K562 (cell line): ENCODE measurements at regions not wholly inside any gene's neighbourhood (a gene's known extent, or its start where the extent isn't known, plus 50 kb on each side); places are given as distances from the start of the nearest gene placed in this dataset.

Experiments used
- ATAC-seq: fragments of 200-7000 bp; cut with Tn5 transposase; 3 replicates; pipeline ENCODE4 v1.9.1; 2020; ENCODE audit warnings: moderate library complexity
- BruUV-seq: library from RNA; stranded (reverse); fragments of 400-500 nt; replicated peaks from 2 replicates; lab custom pipeline; 2021; lab: Mats Ljungman, UMichigan
- CTCF ChIA-PET: fragments of 300-600 bp; formaldehyde crosslinking; extraction: SDS; loops from one replicate; lab custom pipeline; 2021; ENCODE audit warnings: low intra/inter-chr PET ratio; lab: Yijun Ruan, JAX
- POLR2A ChIA-PET: fragments of 300-600, 350-650 bp; sonication (Branson Sonifier 250); formaldehyde crosslinking; extraction: SDS; loops from one replicate; lab custom pipeline; 2021; ENCODE audit warnings: antibody characterized with exemption, inconsistent platforms; lab: Yijun Ruan, JAX
- DNase-seq, 4 experiments: peaks; one replicate each; pipeline versions ENCODE4 v3.0.0 to v3.0.0-alpha.2; 2011 to 2018; ENCODE audit warnings: low spot score in 3 of 4, mixed read lengths in 3 of 4; ENCODE audit errors: extremely low read depth in 1 of 4
- FAIRE-seq: peaks from 2 replicates; lab custom pipeline; 2011; peaks lifted over from hg19 to GRCh38; lab: Jason Lieb, UNC
- H2AFZ ChIP-seq: 2 replicates; pipeline ENCODE4 v1.6.0; 2011; ENCODE audit warnings: low read depth, low read length, control low read depth, inconsistent platforms
- H3K27ac ChIP-seq: fragments of 200-600 bp; 3 replicates; pipeline ENCODE4 v1.8.0; 2011; ENCODE audit warnings: low read depth, mild to moderate bottlenecking, control low read depth, inconsistent platforms, low read length, moderate library complexity, mixed read lengths; ENCODE audit errors: extremely low read depth
- H3K27me3 ChIP-seq, 2 experiments: fragments of 300-600 bp in 1 of 2; 2 replicates in 1 of 2; 3 replicates in 1 of 2; pipeline versions ENCODE4 v1.6.0 to v1.8.0; 2011; ENCODE audit warnings: inconsistent platforms in 2 of 2, low read length in 2 of 2, mild to moderate bottlenecking in 1 of 2, mixed read lengths in 1 of 2, moderate library complexity in 1 of 2; ENCODE audit not compliant: control insufficient read depth in 2 of 2, insufficient read depth in 2 of 2
- H3K36me3 ChIP-seq: fragments of 300-600 bp; 3 replicates; pipeline ENCODE4 v1.8.0; 2011; ENCODE audit warnings: mild to moderate bottlenecking, low read length, inconsistent platforms; ENCODE audit not compliant: control insufficient read depth, insufficient read depth
- H3K4me1 ChIP-seq, 2 experiments: fragments of 200-600 bp in 1 of 2; replicated peaks in 1 of 2; 2 replicates in 1 of 2; 3 replicates in 1 of 2; pipeline versions ENCODE4 v1.5.1 to v1.8.0; 2011; ENCODE audit warnings: inconsistent platforms in 2 of 2, low read length in 2 of 2, mild to moderate bottlenecking in 1 of 2, mixed read lengths in 1 of 2, moderate library complexity in 1 of 2; ENCODE audit not compliant: control insufficient read depth in 2 of 2, insufficient read depth in 2 of 2
- H3K4me2 ChIP-seq: 2 replicates; pipeline ENCODE4 v1.6.1; 2011; ENCODE audit warnings: low read length, control low read depth, inconsistent platforms, mixed read lengths; ENCODE audit not compliant: insufficient read depth
- H3K4me3 ChIP-seq: fragments of 200-600 bp; sonication (generic), shearing (Covaris generic); 2 replicates; pipeline ENCODE4 v1.5.1; 2016; ENCODE audit warnings: control low read depth, inconsistent platforms
- H3K79me2 ChIP-seq: fragments of 200-600 bp; 3 replicates; pipeline ENCODE4 v1.8.0; 2011; ENCODE audit warnings: low read length, inconsistent platforms; ENCODE audit not compliant: control insufficient read depth, insufficient read depth
- H3K9ac ChIP-seq, 2 experiments: 2 replicates each; pipeline versions ENCODE4 v1.6.0 to v1.6.1; 2011; ENCODE audit warnings: low read depth in 2 of 2, low read length in 2 of 2, control low read depth in 1 of 2, inconsistent platforms in 1 of 2, mild to moderate bottlenecking in 1 of 2, mixed read lengths in 1 of 2; ENCODE audit not compliant: insufficient read depth in 1 of 2
- H3K9me1 ChIP-seq: one replicate; pipeline ENCODE4 v1.6.0; 2011; ENCODE audit warnings: inconsistent platforms, mild to moderate bottlenecking, low read length, moderate library complexity; ENCODE audit not compliant: control insufficient read depth, insufficient read depth
- H3K9me3 ChIP-seq: replicated peaks from 2 replicates; pipeline ENCODE4 v1.5.1; 2011; ENCODE audit warnings: low read depth, low read length, inconsistent platforms; ENCODE audit not compliant: control insufficient read depth, insufficient read depth
- H4K20me1 ChIP-seq: replicated peaks from 2 replicates; pipeline ENCODE4 v1.6.1; 2011; ENCODE audit warnings: low read length, inconsistent platforms, mixed read lengths; ENCODE audit not compliant: control insufficient read depth, insufficient read depth
- CBX1 ChIP-seq: sonication (generic); IDR thresholded peaks from 2 replicates; pipeline ENCODE4 v1.6.1; 2016; ENCODE audit warnings: antibody characterized with exemption, low read depth, mild to moderate bottlenecking
- GATAD2B ChIP-seq: fragments of 450-650 bp; IDR thresholded peaks from 2 replicates; pipeline ENCODE4 v1.6.1; 2017; ENCODE audit warnings: mild to moderate bottlenecking, borderline replicate concordance
- HDAC2 ChIP-seq: fragments of 450-650 bp; IDR thresholded peaks from 2 replicates; pipeline ENCODE4 v1.6.1; 2016; ENCODE audit warnings: mild to moderate bottlenecking
- NRF1 ChIP-seq, 2 experiments: fragments of 450-650 bp; IDR thresholded peaks in 1 of 2; conservative IDR thresholded peaks in 1 of 2; 2 replicates each; pipeline ENCODE4 v1.6.1; 2014; ENCODE audit warnings: mild to moderate bottlenecking in 2 of 2
- RBM15 ChIP-seq: fragments of 200-400 bp; formaldehyde crosslinking; IDR thresholded peaks from 2 replicates; pipeline ENCODE4 v1.6.1; 2018; ENCODE audit warnings: mild to moderate bottlenecking, low read length, moderate library complexity; ENCODE audit not compliant: insufficient read depth
- SMAD4 ChIP-seq: fragments of 250-450 bp; sonication (Bioruptor Pico); conservative IDR thresholded peaks from 2 replicates; pipeline ENCODE4 v1.8.0; 2021; ENCODE audit warnings: inconsistent platforms, mild to moderate bottlenecking, moderate library complexity
- TGIF2 ChIP-seq: sonication (generic); formaldehyde crosslinking; IDR thresholded peaks from 2 replicates; pipeline ENCODE4 v1.8.1; 2022; ENCODE audit warnings: mild to moderate bottlenecking, missing genetic modification reagents, moderate library complexity
- ZFP30 ChIP-seq: fragments of 250-450 bp; sonication (Bioruptor Pico); IDR thresholded peaks from 2 replicates; pipeline ENCODE4 v1.8.0; 2022; ENCODE audit warnings: moderate library complexity, mild to moderate bottlenecking, inconsistent platforms, borderline replicate concordance
- ZKSCAN8 ChIP-seq: fragments of 200-800 bp; sonication (Bioruptor generic); IDR thresholded peaks from 2 replicates; pipeline ENCODE4 v1.6.1; 2016; ENCODE audit warnings: missing genetic modification characterization, missing compliant biosample characterization
- ZNF12 ChIP-seq: sonication (generic); formaldehyde crosslinking; IDR thresholded peaks from 2 replicates; pipeline ENCODE4 v1.4.0; 2020; ENCODE audit warnings: mild to moderate bottlenecking, missing genetic modification reagents
- ZNF212 ChIP-seq: fragments of 450-650 bp; formaldehyde crosslinking; IDR thresholded peaks from 2 replicates; pipeline ENCODE4 v1.4.0; 2020; ENCODE audit warnings: mild to moderate bottlenecking
- ZNF23 ChIP-seq: fragments of 250-450 bp; sonication (Bioruptor Pico); IDR thresholded peaks from 2 replicates; pipeline ENCODE4 v1.4.0; 2020; ENCODE audit warnings: mild to moderate bottlenecking
- ZNF79 ChIP-seq: fragments of 250-450 bp; sonication (Bioruptor Pico); IDR thresholded peaks from 2 replicates; pipeline ENCODE4 v1.4.0; 2020; ENCODE audit warnings: low read depth, mild to moderate bottlenecking, moderate library complexity
- WGBS: fragments of 100-300 bp; shearing (Covaris generic); methylation state at CpG from one replicate; pipeline ENCODE4 v1.1.6; 2016; ENCODE audit warnings: low coverage, mixed read lengths; ENCODE audit not compliant: insufficient coverage; ENCODE audit errors: missing lambda C conversion rate; 5-methylcytosine and 5-hydroxymethylcytosine counted together
- in situ Hi-C: fragments of 300-500 bp; cut with MboI; formaldehyde crosslinking; loops from 4 replicates; pipeline ENCODE4 v1.15.0; 2018; ENCODE audit warnings: inconsistent platforms, mixed read lengths
- intact Hi-C: fragments of 100-400 bp; cut with micrococcal nuclease; formaldehyde crosslinking; loops from 2 replicates; pipeline ENCODE4 v1.14.2; 2022
- TF ChIP-seq, protein P1 (sequence below): fragments of 450-650 bp; IDR thresholded peaks from 2 replicates; pipeline ENCODE4 v1.7.0; 2016; ENCODE audit warnings: borderline replicate concordance
- TF ChIP-seq, protein P2 (sequence below): fragments of 250-450 bp; sonication (Bioruptor Pico); IDR thresholded peaks from 2 replicates; pipeline ENCODE4 v1.8.0; 2022; ENCODE audit warnings: inconsistent platforms, mild to moderate bottlenecking, moderate library complexity, borderline replicate concordance
- TF ChIP-seq, protein P3 (sequence below): fragments of 450-650 bp; conservative IDR thresholded peaks from 2 replicates; pipeline ENCODE4 v1.6.1; 2016; ENCODE audit warnings: missing genetic modification characterization, low read depth, mild to moderate bottlenecking, control low read depth, missing compliant biosample characterization
- TF ChIP-seq, protein P4 (sequence below): fragments of 250-450 bp; sonication (Bioruptor Pico); IDR thresholded peaks from 2 replicates; pipeline ENCODE4 v1.4.0; 2020; ENCODE audit warnings: mild to moderate bottlenecking

DNA sequence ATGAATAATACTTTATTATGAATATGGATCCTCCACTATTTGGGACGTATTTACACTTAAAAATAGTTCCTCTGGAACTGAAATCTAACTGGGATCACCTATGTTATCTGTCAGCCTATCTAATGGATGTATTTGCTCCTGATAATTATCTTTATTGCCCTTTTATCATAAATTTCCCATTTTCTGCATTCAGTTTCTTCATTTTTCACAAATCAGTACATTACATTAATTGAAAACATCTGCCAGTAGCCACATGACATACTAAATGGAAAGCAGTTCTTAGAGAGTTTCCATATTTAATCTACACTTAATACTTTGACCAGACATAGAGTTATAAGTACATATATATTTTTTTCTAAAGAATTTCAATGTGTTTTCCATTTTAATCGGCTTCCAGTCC lies 888.8 kb downstream of the SLITRK6 start (continued):
- TF ChIP-seq, protein P1, sequence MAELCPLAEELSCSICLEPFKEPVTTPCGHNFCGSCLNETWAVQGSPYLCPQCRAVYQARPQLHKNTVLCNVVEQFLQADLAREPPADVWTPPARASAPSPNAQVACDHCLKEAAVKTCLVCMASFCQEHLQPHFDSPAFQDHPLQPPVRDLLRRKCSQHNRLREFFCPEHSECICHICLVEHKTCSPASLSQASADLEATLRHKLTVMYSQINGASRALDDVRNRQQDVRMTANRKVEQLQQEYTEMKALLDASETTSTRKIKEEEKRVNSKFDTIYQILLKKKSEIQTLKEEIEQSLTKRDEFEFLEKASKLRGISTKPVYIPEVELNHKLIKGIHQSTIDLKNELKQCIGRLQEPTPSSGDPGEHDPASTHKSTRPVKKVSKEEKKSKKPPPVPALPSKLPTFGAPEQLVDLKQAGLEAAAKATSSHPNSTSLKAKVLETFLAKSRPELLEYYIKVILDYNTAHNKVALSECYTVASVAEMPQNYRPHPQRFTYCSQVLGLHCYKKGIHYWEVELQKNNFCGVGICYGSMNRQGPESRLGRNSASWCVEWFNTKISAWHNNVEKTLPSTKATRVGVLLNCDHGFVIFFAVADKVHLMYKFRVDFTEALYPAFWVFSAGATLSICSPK, result no peak
- TF ChIP-seq SMAD4 (CRISPR knock-in tag), result no peak
- TF ChIP-seq, all 486 proteins: peak for 0

DNA sequence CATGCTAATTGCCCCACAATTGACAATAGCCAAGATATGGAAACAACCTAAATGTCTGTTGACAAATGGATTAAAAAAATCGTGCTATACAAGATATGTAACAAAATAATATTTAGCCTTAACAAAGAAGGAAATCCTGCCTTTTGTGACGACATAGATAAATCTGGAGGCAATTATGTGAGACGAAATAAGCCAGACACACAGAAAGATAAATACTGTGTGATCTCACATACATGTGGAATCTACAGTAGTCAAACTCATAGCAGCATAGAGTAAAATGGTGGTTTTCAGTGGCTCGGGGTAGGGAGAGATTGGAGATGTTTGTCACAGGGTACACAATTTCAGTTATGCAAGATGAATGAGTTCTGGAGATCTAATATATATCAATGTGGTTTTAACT lies 895.8 kb downstream of the SLITRK6 start:
- no peak overlapping the region for H2AFZ ChIP-seq
- ChIA-PET POLR2A (no interaction called here), CTCF (no interaction called here)
- no peak overlapping the region for H3K4me3 ChIP-seq
- in situ Hi-C loops (loop anchor here (25.0 kb wide), 1 partner anchor 909 kb away; no protein-coding TSS in a partner anchor), intact Hi-C loops (no loop called here)
- no peaks in the 10 kb centered on the region for H3K9me3 ChIP-seq
- no peaks in the 10 kb centered on the region for H3K79me2 ChIP-seq
- no peak for ATAC-seq
- no peaks in the 10 kb centered on the region for H3K36me3 ChIP-seq
- no peaks in the 10 kb centered on the region for H3K4me1 ChIP-seq
- 6% methylated on average over 4 of the region's 4 CpGs for WGBS
- no peak overlapping the region for H3K4me2 ChIP-seq
- H3K9ac ChIP-seq, result no peak overlapping the region
- H4K20me1 ChIP-seq, result no peaks in the 10 kb centered on the region
- no peak for FAIRE-seq
- no peak overlapping the region for H3K27ac ChIP-seq
- no peaks in the 10 kb centered on the region for H3K27me3 ChIP-seq
- no peaks in the 10 kb centered on the region for H3K9me1 ChIP-seq
- no TSS peak for BruUV-seq
- no peak for DNase-seq
- TF ChIP-seq, protein P2, sequence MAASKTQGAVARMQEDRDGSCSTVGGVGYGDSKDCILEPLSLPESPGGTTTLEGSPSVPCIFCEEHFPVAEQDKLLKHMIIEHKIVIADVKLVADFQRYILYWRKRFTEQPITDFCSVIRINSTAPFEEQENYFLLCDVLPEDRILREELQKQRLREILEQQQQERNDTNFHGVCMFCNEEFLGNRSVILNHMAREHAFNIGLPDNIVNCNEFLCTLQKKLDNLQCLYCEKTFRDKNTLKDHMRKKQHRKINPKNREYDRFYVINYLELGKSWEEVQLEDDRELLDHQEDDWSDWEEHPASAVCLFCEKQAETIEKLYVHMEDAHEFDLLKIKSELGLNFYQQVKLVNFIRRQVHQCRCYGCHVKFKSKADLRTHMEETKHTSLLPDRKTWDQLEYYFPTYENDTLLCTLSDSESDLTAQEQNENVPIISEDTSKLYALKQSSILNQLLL, result no peak
- TF ChIP-seq TGIF2 (CRISPR knock-in tag) (no peak), ZFP30 (CRISPR knock-in tag) (no peak), ZNF79 (CRISPR knock-in tag) (no peak), RBM15 (no peak), ZKSCAN8 (CRISPR knock-in tag) (no peak), ZNF23 (CRISPR knock-in tag) (no peak), HDAC2 (no peak), ZNF12 (CRISPR knock-in tag) (no peak), CBX1 (no peak), NRF1 (conservative IDR thresholded peaks at IDR 0.05 in 1 of 2, IDR thresholded peaks at IDR 0.05 in 1 of 2) (no peak), GATAD2B (no peak), ZNF212 (CRISPR knock-in tag) (no peak)
- TF ChIP-seq, protein P3, sequence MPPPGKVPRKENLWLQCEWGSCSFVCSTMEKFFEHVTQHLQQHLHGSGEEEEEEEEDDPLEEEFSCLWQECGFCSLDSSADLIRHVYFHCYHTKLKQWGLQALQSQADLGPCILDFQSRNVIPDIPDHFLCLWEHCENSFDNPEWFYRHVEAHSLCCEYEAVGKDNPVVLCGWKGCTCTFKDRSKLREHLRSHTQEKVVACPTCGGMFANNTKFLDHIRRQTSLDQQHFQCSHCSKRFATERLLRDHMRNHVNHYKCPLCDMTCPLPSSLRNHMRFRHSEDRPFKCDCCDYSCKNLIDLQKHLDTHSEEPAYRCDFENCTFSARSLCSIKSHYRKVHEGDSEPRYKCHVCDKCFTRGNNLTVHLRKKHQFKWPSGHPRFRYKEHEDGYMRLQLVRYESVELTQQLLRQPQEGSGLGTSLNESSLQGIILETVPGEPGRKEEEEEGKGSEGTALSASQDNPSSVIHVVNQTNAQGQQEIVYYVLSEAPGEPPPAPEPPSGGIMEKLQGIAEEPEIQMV, result no peak
- TF ChIP-seq, protein P4, sequence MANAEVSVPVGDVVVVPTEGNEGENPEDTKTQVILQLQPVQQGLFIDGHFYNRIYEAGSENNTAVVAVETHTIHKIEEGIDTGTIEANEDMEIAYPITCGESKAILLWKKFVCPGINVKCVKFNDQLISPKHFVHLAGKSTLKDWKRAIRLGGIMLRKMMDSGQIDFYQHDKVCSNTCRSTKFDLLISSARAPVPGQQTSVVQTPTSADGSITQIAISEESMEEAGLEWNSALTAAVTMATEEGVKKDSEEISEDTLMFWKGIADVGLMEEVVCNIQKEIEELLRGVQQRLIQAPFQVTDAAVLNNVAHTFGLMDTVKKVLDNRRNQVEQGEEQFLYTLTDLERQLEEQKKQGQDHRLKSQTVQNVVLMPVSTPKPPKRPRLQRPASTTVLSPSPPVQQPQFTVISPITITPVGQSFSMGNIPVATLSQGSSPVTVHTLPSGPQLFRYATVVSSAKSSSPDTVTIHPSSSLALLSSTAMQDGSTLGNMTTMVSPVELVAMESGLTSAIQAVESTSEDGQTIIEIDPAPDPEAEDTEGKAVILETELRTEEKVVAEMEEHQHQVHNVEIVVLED (CRISPR knock-in tag), result no peak
